Activated CD4-positive, alpha-beta memory T cell treated with anti-CD3 and anti-CD28 coated beads, Interleukin-2, amount 10 ng/mL, durations not matched to agents 7 days and 5 days (primary cell): ENCODE measurements at regions not wholly inside any gene's neighbourhood (a gene's known extent, or its start where the extent isn't known, plus 50 kb on each side); places are given as distances from the start of the nearest gene placed in this dataset.

Source experiments
- CTCF ChIA-PET: fragments of 350-600 bp; sonication (Branson Sonifier 250); formaldehyde crosslinking; loops from one replicate; lab custom pipeline; 2021; ENCODE audit warnings: antibody characterized with exemption, inconsistent platforms; lab: Charles Lee
- POLR2A ChIA-PET: fragments of 350-600 bp; sonication (Branson Sonifier 250); formaldehyde crosslinking; loops from one replicate; lab custom pipeline; 2021; ENCODE audit warnings: antibody characterized with exemption; lab: Charles Lee
- DNase-seq: peaks from one replicate; pipeline ENCODE4 v3.0.0-alpha.2; 2020
- H3K27ac Mint-ChIP-seq: one replicate; pipeline ENCODE4 v1.8.0; 2021; ENCODE audit warnings: mild to moderate bottlenecking, mixed read lengths
- H3K27me3 Mint-ChIP-seq: one replicate; pipeline ENCODE4 v1.8.0; 2021; ENCODE audit warnings: mixed read lengths
- H3K36me3 Mint-ChIP-seq: one replicate; pipeline ENCODE4 v1.8.0; 2021; ENCODE audit warnings: low read depth, mixed read lengths
- H3K4me1 Mint-ChIP-seq: one replicate; pipeline ENCODE4 v1.8.0; 2021; ENCODE audit warnings: mixed read lengths
- H3K4me3 Mint-ChIP-seq: one replicate; pipeline ENCODE4 v1.8.0; 2021; ENCODE audit warnings: mild to moderate bottlenecking, mixed read lengths
- H3K9me3 Mint-ChIP-seq: one replicate; pipeline ENCODE4 v1.8.0; 2021; ENCODE audit warnings: mixed read lengths

GRCh38 chr2:186308347-186308746 is 177.7 kb upstream of the ZC3H15 start:
- peaks cover 5% of the 10 kb centered on the region for H3K9me3 Mint-ChIP-seq
- DNase-seq = no peak
- ChIA-PET CTCF (no interaction called here), POLR2A (no interaction called here)
- H3K27ac Mint-ChIP-seq = no peak overlapping the region
- H3K36me3 Mint-ChIP-seq = no peaks in the 10 kb centered on the region
- no peaks in the 10 kb centered on the region for H3K27me3 Mint-ChIP-seq
- H3K4me3 Mint-ChIP-seq = no peak overlapping the region
- no peaks in the 10 kb centered on the region for H3K4me1 Mint-ChIP-seq

DNA sequence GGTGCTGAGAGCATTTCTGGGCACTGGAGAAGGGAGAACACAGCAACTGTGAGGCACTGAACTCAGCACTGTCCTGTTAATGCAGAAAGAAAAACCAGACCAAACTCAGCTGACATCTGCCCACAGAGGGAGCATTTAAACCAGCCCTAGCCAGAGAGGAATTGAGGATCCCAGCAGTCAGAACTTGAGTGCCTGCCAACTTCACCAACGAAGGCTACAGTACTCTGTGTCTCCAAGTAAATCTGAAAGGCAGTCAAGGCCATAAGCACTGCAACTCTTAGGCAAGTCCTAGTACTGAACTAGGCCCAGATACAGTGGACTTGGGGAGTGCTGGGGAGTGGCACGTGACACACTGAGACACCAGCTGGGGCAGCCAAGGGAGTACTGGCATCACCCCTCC is 176.2 kb upstream of the ZC3H15 start:
- H3K27ac Mint-ChIP-seq = no peak overlapping the region
- no peaks in the 10 kb centered on the region for H3K27me3 Mint-ChIP-seq
- H3K4me1 Mint-ChIP-seq = no peaks in the 10 kb centered on the region
- peaks cover 5% of the 10 kb centered on the region for H3K9me3 Mint-ChIP-seq
- no peak for DNase-seq
- ChIA-PET POLR2A (no interaction called here), CTCF (no interaction called here)
- no peaks in the 10 kb centered on the region for H3K36me3 Mint-ChIP-seq
- H3K4me3 Mint-ChIP-seq = no peak overlapping the region

- no peak for DNase-seq
- Mint-ChIP-seq H3K4me3 (no peak overlapping the region), H3K4me1 (no peaks in the 10 kb centered on the region), H3K27ac (no peak overlapping the region), H3K27me3 (no peaks in the 10 kb centered on the region), H3K9me3 (peaks cover 14% of the 10 kb centered on the region), H3K36me3 (no peaks in the 10 kb centered on the region)
- ChIA-PET CTCF (no interaction called here), POLR2A (no interaction called here)
Observed at GRCh38 chr2:186319105-186319504, 167.0 kb upstream of the ZC3H15 start.

- ChIA-PET CTCF (no interaction called here), POLR2A (no interaction called here)
- Mint-ChIP-seq H3K9me3 (peaks cover 2% of the 10 kb centered on the region), H3K4me1 (no peaks in the 10 kb centered on the region), H3K36me3 (no peaks in the 10 kb centered on the region), H3K27ac (no peak overlapping the region), H3K4me3 (no peak overlapping the region), H3K27me3 (no peaks in the 10 kb centered on the region)
- no peak for DNase-seq
Observed at GRCh38 chr2:186325827-186326535, 160.1 kb upstream of the ZC3H15 start.

DNA sequence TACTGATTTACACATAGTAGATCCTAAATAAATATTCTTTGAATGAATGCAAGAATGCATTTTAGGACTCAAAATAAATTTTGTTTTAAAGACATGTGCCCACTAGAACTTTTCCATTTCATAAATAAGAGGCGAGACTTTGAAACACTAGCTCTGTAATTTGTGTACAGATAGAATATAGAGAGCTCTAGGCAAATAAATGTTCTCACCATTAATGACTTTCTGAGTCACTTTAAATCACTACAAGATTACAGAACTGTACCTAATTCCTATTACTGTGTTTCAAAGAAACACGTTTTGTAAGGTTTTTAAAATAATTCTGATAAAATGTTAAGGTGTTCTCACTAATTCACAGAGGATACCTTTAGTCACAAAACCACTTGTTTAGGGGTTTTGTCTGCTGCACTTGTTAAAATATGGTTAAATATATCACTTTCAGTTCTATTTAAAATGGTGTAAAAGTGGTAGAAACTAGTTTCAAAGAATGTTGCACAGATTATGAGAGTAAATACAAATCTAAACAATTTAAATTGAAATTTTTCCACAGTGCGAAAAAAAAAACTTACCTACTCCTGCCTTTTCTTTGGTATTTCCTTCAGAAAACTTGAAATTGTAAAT is 158.7 kb upstream of the ZC3H15 start:
- DNase-seq = no peak
- H3K4me3 Mint-ChIP-seq = no peak overlapping the region
- H3K4me1 Mint-ChIP-seq = no peaks in the 10 kb centered on the region
- H3K36me3 Mint-ChIP-seq = no peaks in the 10 kb centered on the region
- H3K9me3 Mint-ChIP-seq = peaks cover 2% of the 10 kb centered on the region
- H3K27ac Mint-ChIP-seq = no peak overlapping the region
- H3K27me3 Mint-ChIP-seq = no peaks in the 10 kb centered on the region
- ChIA-PET POLR2A (no interaction called here), CTCF (no interaction called here)

- ChIA-PET CTCF (interaction anchor here (0.6 kb wide), 1 partner anchor 314 kb away, joined by 3 read pairs; no protein-coding TSS in a partner anchor), POLR2A (no interaction called here)
- H3K27me3 Mint-ChIP-seq = no peaks in the 10 kb centered on the region
Observed at GRCh38 chr2:186328838-186329237, 157.2 kb upstream of the ZC3H15 start.

DNA sequence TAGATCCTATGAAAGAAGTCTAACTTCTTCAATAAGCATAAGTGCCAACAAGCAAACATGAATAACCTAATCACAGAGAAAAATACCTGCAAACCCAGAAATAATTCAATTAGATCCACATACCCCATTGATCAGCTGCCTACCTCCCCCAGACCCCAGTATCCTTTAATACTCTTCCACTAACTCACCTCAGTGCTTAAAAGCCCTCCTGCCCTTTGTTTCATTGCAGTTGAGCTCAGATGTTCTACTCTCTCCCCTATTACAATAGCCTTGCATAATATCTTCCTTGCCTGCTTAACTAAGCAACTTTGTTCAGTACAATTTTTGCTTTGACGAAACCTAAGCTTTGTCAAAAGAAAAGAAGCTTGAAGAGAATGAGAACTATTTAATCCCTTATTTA is 156.0 kb upstream of the ZC3H15 start:
- CTCF ChIA-PET = interaction anchor here (0.7 kb wide), 1 partner anchor 118 kb away, joined by 3 read pairs; no protein-coding TSS in a partner anchor
- POLR2A ChIA-PET = no interaction called here

More at GRCh38 chr2:186328838-186329237, 157.2 kb upstream of the ZC3H15 start:
- no peaks in the 10 kb centered on the region for H3K36me3 Mint-ChIP-seq
- H3K9me3 Mint-ChIP-seq = peaks cover 2% of the 10 kb centered on the region
- DNase-seq = no peak
- H3K4me3 Mint-ChIP-seq = no peak overlapping the region
- no peaks in the 10 kb centered on the region for H3K4me1 Mint-ChIP-seq
- no peak overlapping the region for H3K27ac Mint-ChIP-seq

DNA sequence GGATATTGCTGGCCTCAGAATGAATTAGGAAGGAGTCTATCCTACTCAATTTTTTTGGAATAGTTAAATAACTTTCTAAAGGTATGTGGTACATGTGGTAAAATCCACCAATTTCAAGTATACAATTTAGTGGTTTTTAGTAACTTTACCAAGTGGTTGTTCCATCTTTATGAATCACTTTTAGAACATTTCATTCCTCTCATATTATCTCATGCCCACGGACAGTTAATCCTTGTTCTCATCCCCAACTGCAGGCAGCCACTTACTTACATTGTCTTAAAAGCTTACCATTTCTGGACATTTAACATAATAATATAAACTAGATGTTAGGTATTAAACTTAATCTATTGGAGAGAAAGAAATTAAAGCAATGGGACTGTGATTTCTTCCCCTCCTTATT is 146.3 kb upstream of the ZC3H15 start:
- H3K9me3 Mint-ChIP-seq = peaks cover 3% of the 10 kb centered on the region
- no peak overlapping the region for H3K27ac Mint-ChIP-seq
- POLR2A ChIA-PET = no interaction called here
- H3K4me1 Mint-ChIP-seq = no peaks in the 10 kb centered on the region
- CTCF ChIA-PET = no interaction called here
- no peaks in the 10 kb centered on the region for H3K27me3 Mint-ChIP-seq
- no peaks in the 10 kb centered on the region for H3K36me3 Mint-ChIP-seq
- H3K4me3 Mint-ChIP-seq = no peak overlapping the region
- DNase-seq = no peak

More for the DNA sequence above, 156.0 kb upstream of the ZC3H15 start:
- Mint-ChIP-seq H3K36me3 (no peaks in the 10 kb centered on the region), H3K9me3 (no peaks in the 10 kb centered on the region), H3K4me1 (no peaks in the 10 kb centered on the region), H3K4me3 (no peak overlapping the region), H3K27me3 (no peaks in the 10 kb centered on the region), H3K27ac (no peak overlapping the region)
- DNase-seq = no peak

- Mint-ChIP-seq H3K9me3 (peaks cover 6% of the 10 kb centered on the region), H3K27ac (no peak overlapping the region), H3K36me3 (no peaks in the 10 kb centered on the region), H3K4me3 (no peak overlapping the region), H3K27me3 (no peaks in the 10 kb centered on the region), H3K4me1 (no peaks in the 10 kb centered on the region)
- ChIA-PET POLR2A (no interaction called here), CTCF (no interaction called here)
- no peak for DNase-seq
Observed at GRCh38 chr2:186342029-186342428, 144.0 kb upstream of the ZC3H15 start.

DNA sequence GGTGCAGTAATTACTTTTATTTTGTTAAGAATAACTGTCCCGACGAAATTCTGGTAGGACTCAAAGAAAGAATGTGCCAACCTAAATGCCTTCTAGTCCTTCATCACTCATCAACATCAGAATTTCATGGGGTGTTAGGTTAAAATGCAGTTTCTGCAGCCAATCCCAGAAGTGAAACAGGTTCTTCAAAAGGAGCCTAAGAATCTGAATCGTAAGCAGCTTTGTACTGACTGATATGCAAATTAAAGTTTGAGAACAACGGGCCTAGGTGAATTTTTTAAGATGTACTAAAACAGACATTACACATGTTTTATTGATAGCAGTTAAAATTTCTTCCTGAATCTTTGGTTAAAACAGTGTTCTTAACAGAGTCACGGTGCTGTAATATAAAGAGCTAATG is 140.3 kb upstream of the ZC3H15 start:
- Mint-ChIP-seq H3K4me1 (no peaks in the 10 kb centered on the region), H3K36me3 (no peaks in the 10 kb centered on the region), H3K27ac (no peak overlapping the region), H3K27me3 (no peaks in the 10 kb centered on the region), H3K9me3 (peaks cover 6% of the 10 kb centered on the region), H3K4me3 (no peak overlapping the region)
- ChIA-PET POLR2A (no interaction called here), CTCF (no interaction called here)
- DNase-seq = no peak

DNA sequence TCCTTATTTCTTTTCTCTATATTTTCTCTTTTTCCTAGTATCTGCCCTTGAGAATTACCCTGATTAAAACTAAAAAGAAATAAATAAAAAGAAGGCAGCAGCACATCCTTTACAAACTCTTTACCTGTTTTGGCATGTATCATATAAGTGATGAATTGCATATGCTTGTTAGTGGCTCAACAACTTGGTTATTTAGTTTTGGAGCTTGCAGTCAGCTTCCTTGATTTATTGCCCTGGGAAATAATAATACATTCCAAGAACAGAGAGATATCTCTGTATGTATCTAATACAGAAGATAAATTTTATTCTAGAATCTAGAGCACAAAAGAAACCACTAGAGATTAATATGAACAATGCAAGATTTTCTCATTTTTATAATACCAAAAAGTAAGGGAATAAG is 139.8 kb upstream of the ZC3H15 start:
- H3K4me3 Mint-ChIP-seq = no peak overlapping the region
- no peaks in the 10 kb centered on the region for H3K36me3 Mint-ChIP-seq
- POLR2A ChIA-PET = no interaction called here
- CTCF ChIA-PET = no interaction called here
- H3K27ac Mint-ChIP-seq = no peak overlapping the region
- no peaks in the 10 kb centered on the region for H3K27me3 Mint-ChIP-seq
- H3K4me1 Mint-ChIP-seq = no peaks in the 10 kb centered on the region
- H3K9me3 Mint-ChIP-seq = peaks cover 6% of the 10 kb centered on the region
- no peak for DNase-seq

DNA sequence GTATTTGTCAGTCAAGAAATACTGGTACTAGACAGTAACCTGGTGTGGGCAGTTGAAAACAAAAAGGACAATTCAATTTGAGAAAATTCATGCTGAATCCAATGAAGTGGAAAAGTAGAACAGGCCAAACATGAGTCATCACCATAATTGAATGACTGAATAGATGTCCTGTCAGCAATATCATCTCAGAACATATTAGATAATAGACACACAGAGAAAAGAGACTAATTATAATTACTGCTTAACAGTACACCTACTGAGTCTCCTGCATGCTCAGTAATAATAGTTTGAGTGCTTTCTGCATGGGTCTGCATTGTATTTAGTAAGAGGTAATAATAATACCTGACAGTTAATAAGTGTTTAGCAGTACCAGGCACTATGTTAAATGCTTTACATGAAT is 138.6 kb upstream of the ZC3H15 start:
- no peaks in the 10 kb centered on the region for H3K36me3 Mint-ChIP-seq
- ChIA-PET POLR2A (no interaction called here), CTCF (no interaction called here)
- H3K9me3 Mint-ChIP-seq = peaks cover 8% of the 10 kb centered on the region
- H3K27ac Mint-ChIP-seq = no peak overlapping the region
- no peaks in the 10 kb centered on the region for H3K4me1 Mint-ChIP-seq
- no peak overlapping the region for H3K4me3 Mint-ChIP-seq
- H3K27me3 Mint-ChIP-seq = no peaks in the 10 kb centered on the region
- no peak for DNase-seq

- POLR2A ChIA-PET = no interaction called here
Observed at GRCh38 chr2:186348200-186348599, 137.9 kb upstream of the ZC3H15 start.

DNA sequence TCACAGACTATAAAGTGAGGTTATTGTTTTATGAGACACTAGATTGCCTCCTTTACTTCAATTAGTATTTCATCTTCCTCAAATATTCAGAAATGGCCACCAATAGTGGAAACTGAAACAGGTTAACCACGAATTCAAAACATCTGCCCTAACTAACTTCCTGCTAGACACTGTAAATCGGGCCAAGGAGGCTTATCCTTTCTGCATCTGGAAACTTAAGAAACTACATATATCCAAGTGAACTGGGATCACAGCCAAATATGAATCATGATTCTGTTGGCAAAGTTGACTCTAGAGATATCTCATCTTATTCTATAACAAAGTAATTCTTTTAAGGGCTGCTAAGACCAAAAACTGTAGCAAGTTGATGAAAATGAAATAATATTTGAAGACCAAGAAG is 136.6 kb upstream of the ZC3H15 start:
- POLR2A ChIA-PET = no interaction called here
- no peak overlapping the region for H3K27ac Mint-ChIP-seq
- CTCF ChIA-PET = no interaction called here
- H3K9me3 Mint-ChIP-seq = peaks cover 15% of the 10 kb centered on the region
- no peaks in the 10 kb centered on the region for H3K36me3 Mint-ChIP-seq
- H3K27me3 Mint-ChIP-seq = no peaks in the 10 kb centered on the region
- no peaks in the 10 kb centered on the region for H3K4me1 Mint-ChIP-seq
- H3K4me3 Mint-ChIP-seq = no peak overlapping the region
- DNase-seq = no peak

More at GRCh38 chr2:186348200-186348599, 137.9 kb upstream of the ZC3H15 start:
- H3K9me3 Mint-ChIP-seq = peaks cover 8% of the 10 kb centered on the region
- DNase-seq = no peak
- no peaks in the 10 kb centered on the region for H3K4me1 Mint-ChIP-seq
- no peak overlapping the region for H3K4me3 Mint-ChIP-seq
- H3K27me3 Mint-ChIP-seq = no peaks in the 10 kb centered on the region
- H3K27ac Mint-ChIP-seq = no peak overlapping the region
- H3K36me3 Mint-ChIP-seq = no peaks in the 10 kb centered on the region
- CTCF ChIA-PET = no interaction called here
